ENCODE measurements at regions not wholly inside any gene's neighbourhood (a gene's known extent, or its start where the extent isn't known, plus 50 kb on each side); places are given as distances from the start of the nearest gene placed in this dataset.

GRCh38 chr13:107827840-107828549, 387.3 kb downstream of the LIG4 start:
- Mint-ChIP-seq H3K36me3 (no peaks in the 10 kb centered on the region), H3K27ac (no peak overlapping the region), H3K27me3 (ENCODE audit: low read depth) (no peaks in the 10 kb centered on the region), H3K4me3 (no peak overlapping the region), H3K9me3 (no peaks in the 10 kb centered on the region), H3K4me1 (no peaks in the 10 kb centered on the region)
- no peak for DNase-seq (ENCODE audit: low spot score in 2 of 2, unreplicated experiment in 2 of 2)
- TF ChIP-seq CTCF (IDR thresholded peaks at IDR 0.05; ENCODE audit: unreplicated experiment): no peak

- H3K4me3 Mint-ChIP-seq: no peak overlapping the region
- no peaks in the 10 kb centered on the region for H3K27me3 Mint-ChIP-seq (ENCODE audit: low read depth)
- DNase-seq (ENCODE audit: low spot score in 2 of 2, unreplicated experiment in 2 of 2): no peak
- H3K36me3 Mint-ChIP-seq: no peaks in the 10 kb centered on the region
- H3K9me3 Mint-ChIP-seq: no peaks in the 10 kb centered on the region
- no peak overlapping the region for H3K27ac Mint-ChIP-seq
- TF ChIP-seq CTCF (IDR thresholded peaks at IDR 0.05; ENCODE audit: unreplicated experiment): no peak
- peaks cover 7% of the 10 kb centered on the region for H3K4me1 Mint-ChIP-seq
Measured at GRCh38 chr13:107824635-107825034, 390.7 kb downstream of the LIG4 start.

- DNase-seq (ENCODE audit: low spot score in 2 of 2, unreplicated experiment in 2 of 2): no peak
- TF ChIP-seq CTCF (IDR thresholded peaks at IDR 0.05; ENCODE audit: unreplicated experiment): no peak
- H3K9me3 Mint-ChIP-seq: no peaks in the 10 kb centered on the region
- H3K27me3 Mint-ChIP-seq (ENCODE audit: low read depth): peaks cover 5% of the 10 kb centered on the region
- no peaks in the 10 kb centered on the region for H3K36me3 Mint-ChIP-seq
- H3K27ac Mint-ChIP-seq: no peak overlapping the region
- H3K4me3 Mint-ChIP-seq: no peak overlapping the region
- H3K4me1 Mint-ChIP-seq: peaks cover 8% of the 10 kb centered on the region
Measured at GRCh38 chr13:107822006-107822405, 393.3 kb downstream of the LIG4 start.

- H3K27me3 Mint-ChIP-seq (ENCODE audit: low read depth): peaks cover 5% of the 10 kb centered on the region
- H3K36me3 Mint-ChIP-seq: no peaks in the 10 kb centered on the region
- TF ChIP-seq CTCF (IDR thresholded peaks at IDR 0.05; ENCODE audit: unreplicated experiment): no peak
- no peak for DNase-seq (ENCODE audit: low spot score in 2 of 2, unreplicated experiment in 2 of 2)
- H3K4me3 Mint-ChIP-seq: no peak overlapping the region
- no peaks in the 10 kb centered on the region for H3K9me3 Mint-ChIP-seq
- no peak overlapping the region for H3K27ac Mint-ChIP-seq
- peaks cover 8% of the 10 kb centered on the region for H3K4me1 Mint-ChIP-seq
Measured at GRCh38 chr13:107821492-107821891, 393.8 kb downstream of the LIG4 start.

- TF ChIP-seq CTCF (IDR thresholded peaks at IDR 0.05; ENCODE audit: unreplicated experiment): no peak
- H3K27me3 Mint-ChIP-seq (ENCODE audit: low read depth): peaks cover 11% of the 10 kb centered on the region
- H3K27ac Mint-ChIP-seq: no peak overlapping the region
- no peaks in the 10 kb centered on the region for H3K36me3 Mint-ChIP-seq
- H3K4me3 Mint-ChIP-seq: no peak overlapping the region
- peaks cover 8% of the 10 kb centered on the region for H3K4me1 Mint-ChIP-seq
- H3K9me3 Mint-ChIP-seq: no peaks in the 10 kb centered on the region
- DNase-seq (ENCODE audit: low spot score in 2 of 2, unreplicated experiment in 2 of 2): no peak
Measured at GRCh38 chr13:107819071-107819470, 396.3 kb downstream of the LIG4 start.
